PC-9 (cell line): ENCODE measurements at regions not wholly inside any gene's neighbourhood (a gene's known extent, or its start where the extent isn't known, plus 50 kb on each side); places are given as distances from the start of the nearest gene placed in this dataset.
"Not testable (repeated sequence)": the region's sequence is repeated elsewhere in the genome, so short reads cannot be mapped to it uniquely, and the experiment has no call there.

Source experiments
- BruUV-seq: library from RNA; stranded (reverse); fragments of 400-500 nt; replicated peaks from 2 replicates; lab custom pipeline; 2021; lab: Mats Ljungman, UMichigan
- CTCF ChIA-PET: fragments of 300-600 bp; sonication (Branson Sonifier 250); formaldehyde crosslinking; loops from one replicate; lab custom pipeline; 2022; ENCODE audit warnings: antibody characterized with exemption; lab: Charles Lee
- POLR2A ChIA-PET: fragments of 300-600 bp; sonication (Branson Sonifier 250); formaldehyde crosslinking; loops from one replicate; lab custom pipeline; 2022; ENCODE audit warnings: antibody characterized with exemption; ENCODE audit not compliant: unreplicated experiment; lab: Charles Lee
- DNase-seq, 2 experiments: peaks; one replicate each; pipeline versions ENCODE4 v3.0.0 to v3.0.0-alpha.2; 2015 to 2022; ENCODE audit warnings: mixed read lengths in 1 of 2
- H2AFZ ChIP-seq: fragments of 200-600 bp; sonication (generic); 2 replicates; pipeline ENCODE4 v1.8.1; 2017; ENCODE audit warnings: antibody characterized with exemption
- H3F3A ChIP-seq: fragments of 200-600 bp; sonication (generic); 2 replicates; pipeline ENCODE4 v1.8.1; 2017; ENCODE audit warnings: antibody characterized with exemption, mild to moderate bottlenecking, low read depth; ENCODE audit not compliant: insufficient read depth
- H3K27ac ChIP-seq: fragments of 200-600 bp; sonication (generic); 2 replicates; pipeline ENCODE4 v1.6.1; 2016; ENCODE audit warnings: mixed run types
- H3K27me3 ChIP-seq: fragments of 200-600 bp; sonication (generic); 2 replicates; pipeline ENCODE4 v1.6.1; 2016; ENCODE audit warnings: low read depth, mixed run types; ENCODE audit not compliant: insufficient read depth
- H3K36me3 ChIP-seq: fragments of 200-600 bp; sonication (generic); 2 replicates; pipeline ENCODE4 v1.6.1; 2016; ENCODE audit warnings: low read depth, mixed run types
- H3K4me1 ChIP-seq: fragments of 200-600 bp; sonication (generic); replicated peaks from 2 replicates; pipeline ENCODE4 v1.6.1; 2016; ENCODE audit warnings: mixed run types; ENCODE audit not compliant: insufficient read depth
- H3K4me2 ChIP-seq: fragments of 200-600 bp; sonication (generic); 2 replicates; pipeline ENCODE4 v1.6.1; 2017; ENCODE audit warnings: mixed run types
- H3K4me3 ChIP-seq: fragments of 200-600 bp; sonication (generic); 2 replicates; pipeline ENCODE4 v1.6.1; 2016; ENCODE audit warnings: mixed run types
- H3K79me2 ChIP-seq: fragments of 200-600 bp; sonication (generic); 2 replicates; pipeline ENCODE4 v1.6.1; 2017; ENCODE audit warnings: low read depth, mixed run types
- H3K9me2 ChIP-seq: fragments of 200-600 bp; sonication (generic); 2 replicates; pipeline ENCODE4 v1.8.1; 2017; ENCODE audit warnings: mild to moderate bottlenecking; ENCODE audit not compliant: insufficient read depth
- H3K9me3 ChIP-seq: fragments of 200-600 bp; sonication (generic); 2 replicates; pipeline ENCODE4 v1.8.1; 2016; ENCODE audit warnings: low read depth; ENCODE audit not compliant: insufficient read depth
- H4K20me1 ChIP-seq: fragments of 200-600 bp; sonication (generic); 2 replicates; pipeline ENCODE4 v1.8.1; 2017; ENCODE audit not compliant: insufficient read depth
- EZH2 ChIP-seq: fragments of 200-600 bp; sonication (generic); IDR thresholded peaks from 2 replicates; pipeline ENCODE4 v1.8.0; 2017; ENCODE audit warnings: antibody characterized with exemption, low read depth
- intact Hi-C: fragments of 100-400 bp; cut with micrococcal nuclease; formaldehyde crosslinking; loops from one replicate; pipeline ENCODE4 v1.10.0; 2022; ENCODE audit not compliant: unreplicated experiment
- TF ChIP-seq, protein P1 (sequence below): fragments of 200-600 bp; sonication (generic); conservative IDR thresholded peaks from 2 replicates; pipeline ENCODE4 v1.6.1; 2017; ENCODE audit warnings: mixed run types, antibody characterized with exemption, mild to moderate bottlenecking, moderate library complexity

DNA sequence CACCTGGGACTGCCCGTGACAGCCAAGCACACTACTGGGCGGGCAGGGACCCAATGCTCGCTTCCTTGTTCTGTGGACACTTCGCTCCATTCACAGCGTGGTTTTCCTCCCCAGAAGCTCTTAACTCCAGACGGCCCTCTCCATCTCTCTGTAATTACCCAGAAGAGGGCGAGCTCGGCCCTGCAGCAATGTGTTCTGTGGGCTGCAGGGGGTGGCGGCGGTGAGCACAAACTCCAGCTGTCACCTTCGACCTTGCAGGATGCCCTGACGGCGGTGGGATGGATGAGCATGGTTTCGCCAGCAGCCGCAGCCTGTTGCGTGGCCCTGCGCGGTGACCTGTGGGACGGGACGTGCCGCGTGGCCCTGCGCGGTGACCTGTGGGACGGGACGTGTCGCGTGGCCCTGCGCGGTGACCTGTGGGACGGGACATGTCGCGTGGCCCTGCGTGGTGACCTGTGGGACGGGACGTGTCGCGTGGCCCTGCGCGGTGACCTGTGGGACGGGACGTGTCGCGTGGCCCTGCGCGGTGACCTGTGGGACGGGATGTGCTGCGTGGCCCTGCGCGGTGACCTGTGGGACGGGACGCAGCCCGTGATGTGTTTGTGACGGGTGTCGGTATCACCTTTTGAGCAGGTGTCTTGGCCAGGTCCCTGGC lies 1204.7 kb downstream of the BRD1 start:
- Histone ChIP-seq H3K4me2 (no peak overlapping the region), H3K9me3 (no peaks in the 10 kb centered on the region), H3K27me3 (peaks cover 63% of the 10 kb centered on the region), H3K4me1 (no peaks in the 10 kb centered on the region), H3K79me2 (no peaks in the 10 kb centered on the region), H3K4me3 (no peak overlapping the region), H4K20me1 (no peaks in the 10 kb centered on the region), H3F3A (no peaks in the 10 kb centered on the region), H3K9me2 (no peaks in the 10 kb centered on the region), H3K27ac (no peak overlapping the region), H3K36me3 (no peaks in the 10 kb centered on the region), H2AFZ (no peak overlapping the region)
- no peak for DNase-seq
- CTCF ChIA-PET: no interaction called here
- no TSS peak for BruUV-seq
- intact Hi-C loops: no loop called here
- POLR2A ChIA-PET: no interaction called here
- TF ChIP-seq, protein P1, sequence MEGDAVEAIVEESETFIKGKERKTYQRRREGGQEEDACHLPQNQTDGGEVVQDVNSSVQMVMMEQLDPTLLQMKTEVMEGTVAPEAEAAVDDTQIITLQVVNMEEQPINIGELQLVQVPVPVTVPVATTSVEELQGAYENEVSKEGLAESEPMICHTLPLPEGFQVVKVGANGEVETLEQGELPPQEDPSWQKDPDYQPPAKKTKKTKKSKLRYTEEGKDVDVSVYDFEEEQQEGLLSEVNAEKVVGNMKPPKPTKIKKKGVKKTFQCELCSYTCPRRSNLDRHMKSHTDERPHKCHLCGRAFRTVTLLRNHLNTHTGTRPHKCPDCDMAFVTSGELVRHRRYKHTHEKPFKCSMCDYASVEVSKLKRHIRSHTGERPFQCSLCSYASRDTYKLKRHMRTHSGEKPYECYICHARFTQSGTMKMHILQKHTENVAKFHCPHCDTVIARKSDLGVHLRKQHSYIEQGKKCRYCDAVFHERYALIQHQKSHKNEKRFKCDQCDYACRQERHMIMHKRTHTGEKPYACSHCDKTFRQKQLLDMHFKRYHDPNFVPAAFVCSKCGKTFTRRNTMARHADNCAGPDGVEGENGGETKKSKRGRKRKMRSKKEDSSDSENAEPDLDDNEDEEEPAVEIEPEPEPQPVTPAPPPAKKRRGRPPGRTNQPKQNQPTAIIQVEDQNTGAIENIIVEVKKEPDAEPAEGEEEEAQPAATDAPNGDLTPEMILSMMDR: no peak
- TF ChIP-seq EZH2: no peak

DNA sequence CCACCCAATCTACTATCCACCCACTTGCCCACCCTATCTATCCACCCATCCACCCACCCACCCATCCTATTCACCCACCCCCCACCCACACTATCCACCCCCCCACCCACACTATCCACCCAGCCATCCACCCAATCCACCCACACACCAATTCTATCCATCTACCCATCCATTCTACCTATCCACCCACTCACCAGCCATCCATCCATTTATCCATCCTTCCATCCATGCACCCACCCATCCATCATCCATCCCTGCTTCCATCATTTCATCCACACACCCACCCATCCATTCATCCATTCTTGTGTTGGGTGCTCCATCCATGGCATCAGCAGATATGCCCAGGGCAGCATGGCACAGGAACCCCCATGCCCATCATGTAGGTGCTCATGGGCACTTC lies 1206.6 kb downstream of the BRD1 start:
- no peaks in the 10 kb centered on the region for H3K36me3 ChIP-seq
- H3K9me3 ChIP-seq: no peaks in the 10 kb centered on the region
- DNase-seq: no peak
- no peaks in the 10 kb centered on the region for H3K9me2 ChIP-seq
- no peak overlapping the region for H3K27ac ChIP-seq
- ChIA-PET CTCF (no interaction called here), POLR2A (no interaction called here)
- H3K79me2 ChIP-seq: no peaks in the 10 kb centered on the region
- H3K27me3 ChIP-seq: peaks cover 63% of the 10 kb centered on the region
- H4K20me1 ChIP-seq: no peaks in the 10 kb centered on the region
- intact Hi-C loops: no loop called here
- H3K4me3 ChIP-seq: no peak overlapping the region
- H2AFZ ChIP-seq: no peak overlapping the region
- no peaks in the 10 kb centered on the region for H3F3A ChIP-seq
- H3K4me1 ChIP-seq: no peaks in the 10 kb centered on the region
- no peak overlapping the region for H3K4me2 ChIP-seq
- no peak for TF ChIP-seq EZH2
- TF ChIP-seq, protein P1: no peak
- no TSS peak for BruUV-seq

DNA sequence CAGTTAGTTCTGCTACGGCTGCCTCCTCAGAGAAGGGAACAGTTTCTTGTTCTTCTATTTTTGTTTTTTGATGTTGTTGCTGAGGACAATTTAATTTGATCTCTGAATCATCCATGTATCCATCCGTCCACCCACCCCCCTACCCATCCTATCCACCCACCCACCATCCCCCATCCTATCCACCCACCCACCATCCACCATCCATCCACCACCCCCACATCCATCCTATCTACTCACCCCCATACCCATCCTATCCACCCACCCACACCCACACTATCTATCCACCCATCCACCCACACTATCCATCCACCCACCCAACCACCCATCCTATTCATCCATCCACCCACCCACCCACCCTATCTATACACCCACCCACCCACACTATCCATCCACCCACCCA lies 1207.2 kb downstream of the BRD1 start:
- POLR2A ChIA-PET, DNase-seq, H3F3A ChIP-seq, intact Hi-C loops, H2AFZ ChIP-seq, H4K20me1 ChIP-seq, BruUV-seq, H3K4me3 ChIP-seq, H3K79me2 ChIP-seq, H3K9me2 ChIP-seq, H3K27ac ChIP-seq, H3K4me2 ChIP-seq, H3K36me3 ChIP-seq, CTCF ChIA-PET, H3K4me1 ChIP-seq, H3K9me3 ChIP-seq: not testable (repeated sequence)
- H3K27me3 ChIP-seq: peaks cover 63% of the 10 kb centered on the region

DNA sequence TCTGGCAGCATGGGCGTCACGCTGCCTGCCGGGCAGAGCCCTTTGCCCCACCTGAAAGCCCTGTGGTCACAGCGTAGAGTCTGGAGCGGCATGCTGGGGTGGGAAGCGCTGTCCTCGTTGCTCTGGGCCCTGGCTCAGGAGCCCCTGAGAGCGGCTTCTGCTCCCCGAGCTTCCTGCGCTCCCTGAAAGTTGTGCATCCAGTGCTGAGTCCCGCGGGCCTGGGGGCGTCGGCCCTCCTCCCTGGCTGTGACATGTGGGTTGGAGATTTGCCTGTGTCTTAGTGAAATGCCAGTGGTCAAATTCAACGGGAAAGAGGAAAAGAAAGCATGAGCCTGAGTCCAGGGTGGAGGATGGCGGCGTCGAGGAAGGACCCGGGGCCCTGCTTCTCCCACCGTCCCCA lies 1208.0 kb downstream of the BRD1 start:
- Histone ChIP-seq H3K4me1 (no peaks in the 10 kb centered on the region), H3K4me2 (no peak overlapping the region), H4K20me1 (no peaks in the 10 kb centered on the region; the same call in 1 of the 2 replicates), H3K9me3 (no peaks in the 10 kb centered on the region), H3K9me2 (no peaks in the 10 kb centered on the region), H3K36me3 (no peaks in the 10 kb centered on the region), H2AFZ (no peak overlapping the region), H3F3A (no peaks in the 10 kb centered on the region), H3K27me3 (peaks cover 63% of the 10 kb centered on the region), H3K27ac (no peak overlapping the region), H3K4me3 (no peak overlapping the region), H3K79me2 (no peaks in the 10 kb centered on the region)
- CTCF ChIA-PET: no interaction called here
- no peak for DNase-seq
- POLR2A ChIA-PET: no interaction called here
- intact Hi-C loops: no loop called here
- TF ChIP-seq, protein P1: no peak
- TF ChIP-seq EZH2: no peak
- BruUV-seq: no TSS peak
